ENCODE measurements at regions not wholly inside any gene's neighbourhood (a gene's known extent, or its start where the extent isn't known, plus 50 kb on each side); places are given as distances from the start of the nearest gene placed in this dataset.
"Not testable (repeated sequence)": the region's sequence is repeated elsewhere in the genome, so short reads cannot be mapped to it uniquely, and the experiment has no call there.

GRCh38 chr9:74172874-74173273, 324.3 kb upstream of the RORB start:
- Histone ChIP-seq H3K36me3 (ENCODE audit: low read length) (no peaks in the 10 kb centered on the region), H3K4me3 (ENCODE audit: insufficient read depth, low read length, poor library complexity, severe bottlenecking) (no peak overlapping the region), H3K9me2 (replicated peaks; ENCODE audit: insufficient read depth, low read length) (no peaks in the 10 kb centered on the region), H3K27me3 (ENCODE audit: low read length) (no peaks in the 10 kb centered on the region), H2AFZ (ENCODE audit: low read depth, low read length, severe bottlenecking) (no peak overlapping the region), H3K9ac (ENCODE audit: low read length) (no peak overlapping the region), H3K79me2 (ENCODE audit: insufficient read depth, low read length) (no peaks in the 10 kb centered on the region), H3F3A (ENCODE audit: insufficient read depth) (no peaks in the 10 kb centered on the region), H3K9me3 (ENCODE audit: insufficient read depth, low read length) (no peaks in the 10 kb centered on the region), H3K27ac (ENCODE audit: low read depth, low read length) (no peak overlapping the region), H4K20me1 (ENCODE audit: low read depth, low read length) (no peaks in the 10 kb centered on the region), H3K4me2 (ENCODE audit: low read depth, low read length, poor library complexity, severe bottlenecking) (no peak overlapping the region)
- TF ChIP-seq CTCF (IDR thresholded peaks at IDR 0.05; ENCODE audit: insufficient read depth, low read length, poor library complexity, severe bottlenecking), result no peak
- TF ChIP-seq EZH2phosphoT487 (conservative IDR thresholded peaks at IDR 0.05; ENCODE audit: low read length), result no peak

GRCh38 chr9:74173284-74173683, 323.9 kb upstream of the RORB start:
- Histone ChIP-seq H3K27me3 (ENCODE audit: low read length) (no peaks in the 10 kb centered on the region), H3F3A (ENCODE audit: insufficient read depth) (no peaks in the 10 kb centered on the region), H2AFZ (ENCODE audit: low read depth, low read length, severe bottlenecking) (no peak overlapping the region), H3K79me2 (ENCODE audit: insufficient read depth, low read length) (no peaks in the 10 kb centered on the region), H3K4me3 (ENCODE audit: insufficient read depth, low read length, poor library complexity, severe bottlenecking) (no peak overlapping the region), H4K20me1 (ENCODE audit: low read depth, low read length) (no peaks in the 10 kb centered on the region), H3K9me3 (ENCODE audit: insufficient read depth, low read length) (no peaks in the 10 kb centered on the region), H3K9ac (ENCODE audit: low read length) (no peak overlapping the region), H3K4me2 (ENCODE audit: low read depth, low read length, poor library complexity, severe bottlenecking) (no peak overlapping the region), H3K9me2 (replicated peaks; ENCODE audit: insufficient read depth, low read length) (no peaks in the 10 kb centered on the region), H3K27ac (ENCODE audit: low read depth, low read length) (no peak overlapping the region), H3K36me3 (ENCODE audit: low read length) (no peaks in the 10 kb centered on the region)
- no peak for TF ChIP-seq CTCF (IDR thresholded peaks at IDR 0.05; ENCODE audit: insufficient read depth, low read length, poor library complexity, severe bottlenecking)
- no peak for TF ChIP-seq EZH2phosphoT487 (conservative IDR thresholded peaks at IDR 0.05; ENCODE audit: low read length)

GRCh38 chr9:74197771-74198170, 299.4 kb upstream of the RORB start:
- not testable (repeated sequence) for H3K9ac ChIP-seq (ENCODE audit: low read length); H2AFZ ChIP-seq (ENCODE audit: low read depth, low read length, severe bottlenecking); H3K9me3 ChIP-seq (ENCODE audit: insufficient read depth, low read length); H3K4me3 ChIP-seq (ENCODE audit: insufficient read depth, low read length, poor library complexity, severe bottlenecking); H3K4me2 ChIP-seq (ENCODE audit: low read depth, low read length, poor library complexity, severe bottlenecking); H3K79me2 ChIP-seq (ENCODE audit: insufficient read depth, low read length); H4K20me1 ChIP-seq (ENCODE audit: low read depth, low read length); H3K27ac ChIP-seq (ENCODE audit: low read depth, low read length); H3K36me3 ChIP-seq (ENCODE audit: low read length); H3K9me2 ChIP-seq (replicated peaks; ENCODE audit: insufficient read depth, low read length); H3F3A ChIP-seq (ENCODE audit: insufficient read depth); H3K27me3 ChIP-seq (ENCODE audit: low read length)

- H4K20me1 ChIP-seq (ENCODE audit: low read depth, low read length), result no peaks in the 10 kb centered on the region
- no peaks in the 10 kb centered on the region for H3K27me3 ChIP-seq (ENCODE audit: low read length)
- H3K9me3 ChIP-seq (ENCODE audit: insufficient read depth, low read length), result no peaks in the 10 kb centered on the region
- no peak overlapping the region for H2AFZ ChIP-seq (ENCODE audit: low read depth, low read length, severe bottlenecking)
- H3K27ac ChIP-seq (ENCODE audit: low read depth, low read length), result no peak overlapping the region
- H3F3A ChIP-seq (ENCODE audit: insufficient read depth), result no peaks in the 10 kb centered on the region
- no peak overlapping the region for H3K4me2 ChIP-seq (ENCODE audit: low read depth, low read length, poor library complexity, severe bottlenecking)
- no peaks in the 10 kb centered on the region for H3K36me3 ChIP-seq (ENCODE audit: low read length)
- no peak overlapping the region for H3K4me3 ChIP-seq (ENCODE audit: insufficient read depth, low read length, poor library complexity, severe bottlenecking)
- H3K79me2 ChIP-seq (ENCODE audit: insufficient read depth, low read length), result no peaks in the 10 kb centered on the region
- H3K9me2 ChIP-seq (replicated peaks; ENCODE audit: insufficient read depth, low read length), result no peaks in the 10 kb centered on the region
- H3K9ac ChIP-seq (ENCODE audit: low read length), result no peak overlapping the region
- no peak for TF ChIP-seq EZH2phosphoT487 (conservative IDR thresholded peaks at IDR 0.05; ENCODE audit: low read length)
These were observed 292.1 kb upstream of the RORB start for GRCh38 chr9:74205056-74205455.

Data from SU-DHL-6 (cell line).